ENCODE measurements at regions not wholly inside any gene's neighbourhood (a gene's known extent, or its start where the extent isn't known, plus 50 kb on each side); places are given as distances from the start of the nearest gene placed in this dataset.
"Not testable (repeated sequence)": the region's sequence is repeated elsewhere in the genome, so short reads cannot be mapped to it uniquely, and the experiment has no call there.

DNA sequence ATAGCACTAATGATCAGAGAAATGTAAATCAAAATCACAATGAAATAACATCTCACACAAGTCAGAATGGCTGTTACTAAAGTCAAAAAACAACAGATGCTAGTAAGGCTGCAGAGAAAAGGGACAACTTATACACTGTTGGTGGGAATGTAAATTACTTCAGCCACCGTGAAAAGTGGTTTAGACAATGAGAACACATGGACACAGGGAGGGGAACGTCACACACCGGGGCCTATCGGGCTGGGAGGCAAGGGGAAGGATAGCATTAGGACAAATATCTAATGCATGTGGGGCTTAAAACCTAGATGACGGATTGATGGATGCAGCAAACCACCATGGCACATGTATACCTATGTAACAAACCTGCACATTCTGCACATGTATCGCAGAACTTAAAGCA is 602.0 kb downstream of the SATB2 start:
- TF ChIP-seq, protein P1, sequence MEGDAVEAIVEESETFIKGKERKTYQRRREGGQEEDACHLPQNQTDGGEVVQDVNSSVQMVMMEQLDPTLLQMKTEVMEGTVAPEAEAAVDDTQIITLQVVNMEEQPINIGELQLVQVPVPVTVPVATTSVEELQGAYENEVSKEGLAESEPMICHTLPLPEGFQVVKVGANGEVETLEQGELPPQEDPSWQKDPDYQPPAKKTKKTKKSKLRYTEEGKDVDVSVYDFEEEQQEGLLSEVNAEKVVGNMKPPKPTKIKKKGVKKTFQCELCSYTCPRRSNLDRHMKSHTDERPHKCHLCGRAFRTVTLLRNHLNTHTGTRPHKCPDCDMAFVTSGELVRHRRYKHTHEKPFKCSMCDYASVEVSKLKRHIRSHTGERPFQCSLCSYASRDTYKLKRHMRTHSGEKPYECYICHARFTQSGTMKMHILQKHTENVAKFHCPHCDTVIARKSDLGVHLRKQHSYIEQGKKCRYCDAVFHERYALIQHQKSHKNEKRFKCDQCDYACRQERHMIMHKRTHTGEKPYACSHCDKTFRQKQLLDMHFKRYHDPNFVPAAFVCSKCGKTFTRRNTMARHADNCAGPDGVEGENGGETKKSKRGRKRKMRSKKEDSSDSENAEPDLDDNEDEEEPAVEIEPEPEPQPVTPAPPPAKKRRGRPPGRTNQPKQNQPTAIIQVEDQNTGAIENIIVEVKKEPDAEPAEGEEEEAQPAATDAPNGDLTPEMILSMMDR (IDR thresholded peaks at IDR 0.05; ENCODE audit: poor library complexity): not testable (repeated sequence)
- not testable (repeated sequence) for TF ChIP-seq EZH2 (IDR thresholded peaks at IDR 0.05; ENCODE audit: borderline replicate concordance); EZH2phosphoT487 (IDR thresholded peaks at IDR 0.05; ENCODE audit: low read depth, severe bottlenecking, unreplicated experiment)

Measured in hepatocyte (in vitro differentiated cells).